HL-60 (cell line): ENCODE measurements at regions not wholly inside any gene's neighbourhood (a gene's known extent, or its start where the extent isn't known, plus 50 kb on each side); places are given as distances from the start of the nearest gene placed in this dataset.

ENCODE experiments used
- CTCF ChIP-seq: IDR thresholded peaks from one replicate; pipeline ENCODE4 v1.5.1; 2011; ENCODE audit warnings: low read length, control low read depth, inconsistent platforms; ENCODE audit not compliant: insufficient read depth
- GABPA ChIP-seq: IDR thresholded peaks from 2 replicates; pipeline ENCODE4 v1.6.1; 2012; ENCODE audit warnings: low read depth

GRCh38 chr9:34771007-34771406 is 61.1 kb upstream of the CCL21 start:
- TF ChIP-seq CTCF (no peak), GABPA (no peak)
